Right renal cortex interstitium (tissue), 3 donors: ENCODE measurements at regions not wholly inside any gene's neighbourhood (a gene's known extent, or its start where the extent isn't known, plus 50 kb on each side); places are given as distances from the start of the nearest gene placed in this dataset.
A peak's percentile ranks its signal among the peaks of the same experiment; 100 is the strongest.
"Not testable (repeated sequence)": the region's sequence is repeated elsewhere in the genome, so short reads cannot be mapped to it uniquely, and the experiment has no call there.

Experiments
- DNase-seq, 3 donors: peaks; one replicate each; pipeline ENCODE4 v3.0.0-alpha.2; 2013; ENCODE audit warnings: low read depth in 3 of 3, low spot score in 2 of 3

- DNase-seq: no peak
These were observed 102.6 kb upstream of the TLE4 start for GRCh38 chr9:79469164-79469563.

GRCh38 chr9:79470954-79471353 lies 100.8 kb upstream of the TLE4 start:
- no peak for DNase-seq

GRCh38 chr9:79471580-79472543 lies 99.9 kb upstream of the TLE4 start:
- no peak for DNase-seq

- no peak for DNase-seq
These were observed 98.1 kb upstream of the TLE4 start for GRCh38 chr9:79473704-79474103.

- DNase-seq: no peak
These were observed 94.4 kb upstream of the TLE4 start for GRCh38 chr9:79477241-79477840.

GRCh38 chr9:79477955-79478771 lies 93.6 kb upstream of the TLE4 start:
- peak in 2 of 3 donors; percentile 10 to 13 for DNase-seq

GRCh38 chr9:79480639-79481038 lies 91.1 kb upstream of the TLE4 start:
- DNase-seq: no peak

- no peak for DNase-seq
These were observed 89.8 kb upstream of the TLE4 start for GRCh38 chr9:79481846-79482477.

- DNase-seq: no peak
These were observed 86.5 kb upstream of the TLE4 start for GRCh38 chr9:79485258-79485657.

GRCh38 chr9:79489261-79490000 lies 82.3 kb upstream of the TLE4 start:
- DNase-seq: no peak

GRCh38 chr9:79490657-79491248 lies 81.0 kb upstream of the TLE4 start:
- no peak for DNase-seq

GRCh38 chr9:79492092-79493009 lies 79.4 kb upstream of the TLE4 start:
- no peak for DNase-seq

GRCh38 chr9:79500196-79500864 lies 71.4 kb upstream of the TLE4 start:
- DNase-seq: not testable (repeated sequence)

- no peak for DNase-seq
These were observed 70.2 kb upstream of the TLE4 start for GRCh38 chr9:79501546-79501945.

- no peak for DNase-seq
These were observed 64.0 kb upstream of the TLE4 start for GRCh38 chr9:79507801-79508200.

GRCh38 chr9:79512251-79512650 lies 59.5 kb upstream of the TLE4 start:
- DNase-seq: no peak
